Endodermal cell (in vitro differentiated cells): ENCODE measurements at regions not wholly inside any gene's neighbourhood (a gene's known extent, or its start where the extent isn't known, plus 50 kb on each side); places are given as distances from the start of the nearest gene placed in this dataset.

Experiments
- DNase-seq: peaks from one replicate; pipeline ENCODE4 v3.0.0-alpha.2; 2017
- H3K27ac ChIP-seq: 2 replicates; pipeline ENCODE4 v1.5.1; 2013; ENCODE audit warnings: mild to moderate bottlenecking, low read depth, low read length, moderate library complexity
- H3K27me3 ChIP-seq: 2 replicates; pipeline ENCODE4 v1.6.1; 2013; ENCODE audit warnings: mild to moderate bottlenecking, low read length, moderate library complexity; ENCODE audit not compliant: insufficient read depth, control insufficient read depth, poor library complexity, severe bottlenecking
- H3K36me3 ChIP-seq: 2 replicates; pipeline ENCODE4 v1.7.0; 2013; ENCODE audit warnings: mild to moderate bottlenecking, low read length, moderate library complexity; ENCODE audit not compliant: control insufficient read depth, insufficient read depth
- H3K4me1 ChIP-seq: one replicate; pipeline ENCODE4 v1.7.0; 2013; ENCODE audit warnings: low read length; ENCODE audit not compliant: control insufficient read depth, insufficient read depth
- H3K4me3 ChIP-seq: 2 replicates; pipeline ENCODE4 v1.5.1; 2013; ENCODE audit warnings: mild to moderate bottlenecking, low read length, moderate library complexity
- H3K9ac ChIP-seq: 2 replicates; pipeline ENCODE4 v1.6.1; 2013; ENCODE audit warnings: mild to moderate bottlenecking, low read length, moderate library complexity; ENCODE audit not compliant: poor library complexity, severe bottlenecking; ENCODE audit errors: extremely low read depth
- H3K9me3 ChIP-seq: 2 replicates; pipeline ENCODE4 v1.6.1; 2013; ENCODE audit warnings: mild to moderate bottlenecking, low read length, moderate library complexity; ENCODE audit not compliant: control insufficient read depth
- H3K27ac Mint-ChIP-seq: 2 replicates; pipeline ENCODE4 v1.8.0; 2020; ENCODE audit warnings: mixed read lengths
- H3K27me3 Mint-ChIP-seq: 2 replicates; pipeline ENCODE4 v1.8.0; 2021; ENCODE audit warnings: mild to moderate bottlenecking, mixed read lengths; ENCODE audit not compliant: insufficient read depth
- H3K36me3 Mint-ChIP-seq: 2 replicates; pipeline ENCODE4 v1.8.0; 2020; ENCODE audit warnings: low read depth, mixed read lengths
- H3K4me1 Mint-ChIP-seq: 2 replicates; pipeline ENCODE4 v1.8.0; 2020; ENCODE audit warnings: mixed read lengths
- H3K4me3 Mint-ChIP-seq: 2 replicates; pipeline ENCODE4 v1.8.0; 2020; ENCODE audit warnings: mild to moderate bottlenecking, moderate library complexity, mixed read lengths
- H3K9me3 Mint-ChIP-seq: 2 replicates; pipeline ENCODE4 v1.8.0; 2020; ENCODE audit warnings: mild to moderate bottlenecking, mixed read lengths
- WGBS, 2 experiments: methylation state at CpG; one replicate each; pipeline versions ENCODE4 v1.1.5 to v1.1.7; 2013; ENCODE audit warnings: missing lambda C conversion rate in 2 of 2, mixed read lengths in 1 of 2; ENCODE audit not compliant: insufficient coverage in 1 of 2, insufficient read length in 1 of 2; 5-methylcytosine and 5-hydroxymethylcytosine counted together
- TF ChIP-seq, protein P1 (sequence below): fragments of 200-600 bp; sonication (generic); conservative IDR thresholded peaks from 2 replicates; pipeline ENCODE4 v1.5.0; 2021; ENCODE audit warnings: antibody characterized with exemption, mild to moderate bottlenecking

DNA sequence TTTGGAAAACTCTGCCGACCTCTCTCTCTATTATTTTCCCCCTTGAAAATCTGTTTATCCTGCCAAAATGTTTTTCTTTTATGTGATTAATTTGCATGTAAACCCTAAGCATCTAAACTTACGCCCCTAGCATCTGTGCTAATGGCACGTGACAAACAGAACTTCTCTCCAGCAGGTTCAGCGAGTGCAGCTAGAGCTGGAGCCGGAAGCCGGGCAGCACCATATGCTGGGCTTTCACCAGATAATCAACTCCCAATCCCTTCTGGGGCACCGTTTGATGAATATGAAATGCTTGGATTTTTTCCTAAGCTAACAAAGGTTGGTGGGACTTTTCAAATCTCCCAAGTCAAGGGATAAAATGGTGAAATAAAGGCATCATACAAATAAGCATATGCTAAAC, 667.5 kb upstream of the TMEM132C start:
- Mint-ChIP-seq H3K4me3 (no peak overlapping the region), H3K36me3 (no peaks in the 10 kb centered on the region), H3K4me1 (peaks cover 27% of the 10 kb centered on the region), H3K9me3 (peaks cover under 1% of the 10 kb centered on the region), H3K27ac (no peak overlapping the region), H3K27me3 (no peaks in the 10 kb centered on the region)
- H3K27me3 ChIP-seq: no peaks in the 10 kb centered on the region
- no peaks in the 10 kb centered on the region for H3K36me3 ChIP-seq
- H3K27ac ChIP-seq: no peak overlapping the region
- H3K9ac ChIP-seq: no peak overlapping the region
- no peak overlapping the region for H3K4me3 ChIP-seq
- WGBS, 2 experiments: 84 to 91% methylated on average over 4 to 7 of the region's 7 CpGs
- no peak for DNase-seq
- peaks cover 12% of the 10 kb centered on the region for H3K4me1 ChIP-seq
- TF ChIP-seq, protein P1, sequence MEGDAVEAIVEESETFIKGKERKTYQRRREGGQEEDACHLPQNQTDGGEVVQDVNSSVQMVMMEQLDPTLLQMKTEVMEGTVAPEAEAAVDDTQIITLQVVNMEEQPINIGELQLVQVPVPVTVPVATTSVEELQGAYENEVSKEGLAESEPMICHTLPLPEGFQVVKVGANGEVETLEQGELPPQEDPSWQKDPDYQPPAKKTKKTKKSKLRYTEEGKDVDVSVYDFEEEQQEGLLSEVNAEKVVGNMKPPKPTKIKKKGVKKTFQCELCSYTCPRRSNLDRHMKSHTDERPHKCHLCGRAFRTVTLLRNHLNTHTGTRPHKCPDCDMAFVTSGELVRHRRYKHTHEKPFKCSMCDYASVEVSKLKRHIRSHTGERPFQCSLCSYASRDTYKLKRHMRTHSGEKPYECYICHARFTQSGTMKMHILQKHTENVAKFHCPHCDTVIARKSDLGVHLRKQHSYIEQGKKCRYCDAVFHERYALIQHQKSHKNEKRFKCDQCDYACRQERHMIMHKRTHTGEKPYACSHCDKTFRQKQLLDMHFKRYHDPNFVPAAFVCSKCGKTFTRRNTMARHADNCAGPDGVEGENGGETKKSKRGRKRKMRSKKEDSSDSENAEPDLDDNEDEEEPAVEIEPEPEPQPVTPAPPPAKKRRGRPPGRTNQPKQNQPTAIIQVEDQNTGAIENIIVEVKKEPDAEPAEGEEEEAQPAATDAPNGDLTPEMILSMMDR: no peak
- H3K9me3 ChIP-seq: no peaks in the 10 kb centered on the region

DNA sequence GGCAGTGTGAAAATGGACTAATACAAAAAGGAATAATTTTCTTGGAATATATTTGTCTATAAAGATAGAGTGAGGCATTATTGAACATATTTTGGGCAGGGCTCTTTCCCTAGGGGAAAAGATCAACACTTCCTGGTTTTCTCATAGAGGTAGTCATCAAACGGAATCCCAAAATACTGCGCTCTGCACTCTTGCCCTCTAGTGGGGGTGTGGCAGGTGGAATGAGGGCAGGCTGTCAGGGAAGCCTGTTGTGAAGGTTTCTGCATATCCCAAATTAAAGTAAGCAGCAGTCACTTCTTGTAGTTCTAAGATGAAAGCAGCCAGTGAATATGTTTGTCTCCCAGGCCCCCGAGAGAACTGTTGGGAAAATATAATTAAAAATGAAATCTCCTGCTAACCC, 666.8 kb upstream of the TMEM132C start:
- Histone ChIP-seq H3K27me3 (no peaks in the 10 kb centered on the region), H3K27ac (no peak overlapping the region), H3K36me3 (no peaks in the 10 kb centered on the region), H3K9me3 (peaks cover 4% of the 10 kb centered on the region), H3K4me3 (no peak overlapping the region), H3K4me1 (peaks cover 5% of the 10 kb centered on the region), H3K9ac (no peak overlapping the region)
- peaks cover 4% of the 10 kb centered on the region for H3K36me3 Mint-ChIP-seq
- no peak overlapping the region for H3K4me3 Mint-ChIP-seq
- H3K9me3 Mint-ChIP-seq: peaks cover 8% of the 10 kb centered on the region
- H3K4me1 Mint-ChIP-seq: peaks cover 19% of the 10 kb centered on the region
- WGBS, 2 experiments: 75 to 94% methylated on average over 2 to 3 of the region's 3 CpGs
- H3K27me3 Mint-ChIP-seq: no peaks in the 10 kb centered on the region
- TF ChIP-seq, protein P1: peak; percentile 60
- no peak for DNase-seq
- no peak overlapping the region for H3K27ac Mint-ChIP-seq

DNA sequence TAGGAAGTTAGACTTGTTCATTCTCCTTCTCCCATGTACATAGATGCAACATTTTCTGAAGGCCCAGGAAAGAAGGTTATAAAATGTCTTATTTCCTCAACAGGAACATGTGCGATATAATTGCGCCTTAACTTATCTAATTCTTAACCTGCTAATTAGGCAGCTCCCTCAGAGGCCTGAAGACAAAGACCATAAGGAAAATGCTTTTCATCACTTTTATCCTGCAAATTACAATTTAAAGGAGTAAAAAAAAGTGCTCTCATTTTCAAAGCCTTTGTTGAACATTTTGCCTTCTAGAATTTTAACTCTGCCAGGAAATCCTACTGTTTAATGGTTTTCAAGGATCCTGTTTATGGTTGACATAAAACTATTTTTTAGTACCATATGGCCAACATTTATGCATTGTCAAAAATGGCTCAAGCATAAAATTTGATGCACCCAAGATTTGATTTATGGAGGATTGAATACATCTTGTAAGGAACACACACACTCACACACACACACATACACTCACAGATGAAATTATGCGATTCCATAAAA, 660.4 kb upstream of the TMEM132C start:
- peaks cover 16% of the 10 kb centered on the region for H3K9me3 ChIP-seq
- no peak for DNase-seq
- Mint-ChIP-seq H3K9me3 (peaks cover 17% of the 10 kb centered on the region), H3K27ac (no peak overlapping the region), H3K36me3 (peaks cover 4% of the 10 kb centered on the region), H3K27me3 (no peaks in the 10 kb centered on the region), H3K4me3 (no peak overlapping the region), H3K4me1 (peaks cover 46% of the 10 kb centered on the region)
- WGBS, 2 experiments: 85 to 94% methylated on average over 2 to 3 of the region's 3 CpGs
- H3K27ac ChIP-seq: no peak overlapping the region
- peaks cover 12% of the 10 kb centered on the region for H3K4me1 ChIP-seq
- H3K27me3 ChIP-seq: no peaks in the 10 kb centered on the region
- H3K9ac ChIP-seq: no peak overlapping the region
- H3K4me3 ChIP-seq: peak overlapping the region; percentile 49
- TF ChIP-seq, protein P1: no peak
- H3K36me3 ChIP-seq: no peaks in the 10 kb centered on the region
